ENCODE measurements at regions not wholly inside any gene's neighbourhood (a gene's known extent, or its start where the extent isn't known, plus 50 kb on each side); places are given as distances from the start of the nearest gene placed in this dataset.

DNA sequence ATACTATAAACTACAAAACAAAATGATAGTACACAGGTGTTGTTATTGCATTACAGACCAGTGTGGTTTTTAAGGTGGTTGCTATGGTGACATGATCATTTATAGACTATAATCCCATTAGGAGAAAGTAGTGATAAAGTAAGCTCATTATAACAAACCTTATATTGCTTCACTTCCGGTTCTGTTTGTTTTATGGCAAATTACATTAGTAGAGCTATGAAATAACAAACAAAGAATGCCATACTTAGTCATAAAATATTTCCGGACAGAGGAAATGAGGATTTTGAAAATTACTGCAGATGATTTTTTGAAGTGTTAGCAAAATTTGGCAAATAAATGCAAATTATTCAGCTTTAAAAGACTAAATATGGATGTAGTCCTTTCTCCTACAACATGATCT, 640.4 kb upstream of the ARPP21 start (continued):
- TF ChIP-seq, protein P1, sequence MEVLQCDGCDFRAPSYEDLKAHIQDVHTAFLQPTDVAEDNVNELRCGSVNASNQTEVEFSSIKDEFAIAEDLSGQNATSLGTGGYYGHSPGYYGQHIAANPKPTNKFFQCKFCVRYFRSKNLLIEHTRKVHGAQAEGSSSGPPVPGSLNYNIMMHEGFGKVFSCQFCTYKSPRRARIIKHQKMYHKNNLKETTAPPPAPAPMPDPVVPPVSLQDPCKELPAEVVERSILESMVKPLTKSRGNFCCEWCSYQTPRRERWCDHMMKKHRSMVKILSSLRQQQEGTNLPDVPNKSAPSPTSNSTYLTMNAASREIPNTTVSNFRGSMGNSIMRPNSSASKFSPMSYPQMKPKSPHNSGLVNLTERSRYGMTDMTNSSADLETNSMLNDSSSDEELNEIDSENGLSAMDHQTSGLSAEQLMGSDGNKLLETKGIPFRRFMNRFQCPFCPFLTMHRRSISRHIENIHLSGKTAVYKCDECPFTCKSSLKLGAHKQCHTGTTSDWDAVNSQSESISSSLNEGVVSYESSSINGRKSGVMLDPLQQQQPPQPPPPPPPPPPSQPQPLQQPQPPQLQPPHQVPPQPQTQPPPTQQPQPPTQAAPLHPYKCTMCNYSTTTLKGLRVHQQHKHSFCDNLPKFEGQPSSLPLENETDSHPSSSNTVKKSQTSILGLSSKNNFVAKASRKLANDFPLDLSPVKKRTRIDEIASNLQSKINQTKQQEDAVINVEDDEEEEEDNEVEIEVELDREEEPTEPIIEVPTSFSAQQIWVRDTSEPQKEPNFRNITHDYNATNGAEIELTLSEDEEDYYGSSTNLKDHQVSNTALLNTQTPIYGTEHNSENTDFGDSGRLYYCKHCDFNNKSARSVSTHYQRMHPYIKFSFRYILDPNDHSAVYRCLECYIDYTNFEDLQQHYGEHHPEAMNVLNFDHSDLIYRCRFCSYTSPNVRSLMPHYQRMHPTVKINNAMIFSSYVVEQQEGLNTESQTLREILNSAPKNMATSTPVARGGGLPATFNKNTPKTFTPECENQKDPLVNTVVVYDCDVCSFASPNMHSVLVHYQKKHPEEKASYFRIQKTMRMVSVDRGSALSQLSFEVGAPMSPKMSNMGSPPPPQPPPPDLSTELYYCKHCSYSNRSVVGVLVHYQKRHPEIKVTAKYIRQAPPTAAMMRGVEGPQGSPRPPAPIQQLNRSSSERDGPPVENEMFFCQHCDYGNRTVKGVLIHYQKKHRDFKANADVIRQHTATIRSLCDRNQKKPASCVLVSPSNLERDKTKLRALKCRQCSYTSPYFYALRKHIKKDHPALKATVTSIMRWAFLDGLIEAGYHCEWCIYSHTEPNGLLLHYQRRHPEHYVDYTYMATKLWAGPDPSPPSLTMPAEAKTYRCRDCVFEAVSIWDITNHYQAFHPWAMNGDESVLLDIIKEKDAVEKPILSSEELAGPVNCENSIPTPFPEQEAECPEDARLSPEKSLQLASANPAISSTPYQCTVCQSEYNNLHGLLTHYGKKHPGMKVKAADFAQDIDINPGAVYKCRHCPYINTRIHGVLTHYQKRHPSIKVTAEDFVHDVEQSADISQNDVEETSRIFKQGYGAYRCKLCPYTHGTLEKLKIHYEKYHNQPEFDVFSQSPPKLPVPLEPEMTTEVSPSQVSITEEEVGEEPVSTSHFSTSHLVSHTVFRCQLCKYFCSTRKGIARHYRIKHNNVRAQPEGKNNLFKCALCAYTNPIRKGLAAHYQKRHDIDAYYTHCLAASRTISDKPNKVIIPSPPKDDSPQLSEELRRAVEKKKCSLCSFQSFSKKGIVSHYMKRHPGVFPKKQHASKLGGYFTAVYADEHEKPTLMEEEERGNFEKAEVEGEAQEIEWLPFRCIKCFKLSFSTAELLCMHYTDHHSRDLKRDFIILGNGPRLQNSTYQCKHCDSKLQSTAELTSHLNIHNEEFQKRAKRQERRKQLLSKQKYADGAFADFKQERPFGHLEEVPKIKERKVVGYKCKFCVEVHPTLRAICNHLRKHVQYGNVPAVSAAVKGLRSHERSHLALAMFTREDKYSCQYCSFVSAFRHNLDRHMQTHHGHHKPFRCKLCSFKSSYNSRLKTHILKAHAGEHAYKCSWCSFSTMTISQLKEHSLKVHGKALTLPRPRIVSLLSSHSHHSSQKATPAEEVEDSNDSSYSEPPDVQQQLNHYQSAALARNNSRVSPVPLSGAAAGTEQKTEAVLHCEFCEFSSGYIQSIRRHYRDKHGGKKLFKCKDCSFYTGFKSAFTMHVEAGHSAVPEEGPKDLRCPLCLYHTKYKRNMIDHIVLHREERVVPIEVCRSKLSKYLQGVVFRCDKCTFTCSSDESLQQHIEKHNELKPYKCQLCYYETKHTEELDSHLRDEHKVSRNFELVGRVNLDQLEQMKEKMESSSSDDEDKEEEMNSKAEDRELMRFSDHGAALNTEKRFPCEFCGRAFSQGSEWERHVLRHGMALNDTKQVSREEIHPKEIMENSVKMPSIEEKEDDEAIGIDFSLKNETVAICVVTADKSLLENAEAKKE (CRISPR knock-in tag; IDR thresholded peaks at IDR 0.05), result no peak

DNA sequence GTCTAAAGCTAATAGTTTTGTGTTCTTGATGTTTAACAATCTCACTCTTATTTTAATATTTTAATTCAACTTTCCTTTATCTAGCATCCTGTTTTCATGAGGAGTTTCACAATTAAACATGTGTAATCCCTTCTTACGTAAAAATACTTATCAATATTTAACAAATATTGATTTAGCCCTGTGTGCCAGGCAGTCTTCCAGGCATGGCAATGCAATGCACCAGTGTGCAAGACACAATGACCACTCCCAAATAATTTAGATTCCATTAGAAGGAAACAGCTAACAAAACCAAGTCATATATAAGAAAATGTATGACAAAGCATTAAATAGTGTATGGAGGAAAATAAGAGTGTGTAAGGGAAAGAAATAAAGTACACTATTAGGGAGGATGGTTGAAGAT, 627.1 kb upstream of the ARPP21 start:
- Histone ChIP-seq H3K4me2 (no peak overlapping the region), H3F3A (replicated peaks; ENCODE audit: low read depth) (no peaks in the 10 kb centered on the region), H3K79me2 (replicated peaks; ENCODE audit: insufficient read depth) (no peaks in the 10 kb centered on the region), H2AFZ (no peak overlapping the region), H3K4me3 (no peak overlapping the region), H3K4me1 (ENCODE audit: insufficient read depth) (no peaks in the 10 kb centered on the region), H3K9me2 (ENCODE audit: insufficient read depth) (no peaks in the 10 kb centered on the region), H3K27ac (ENCODE audit: low read depth) (no peak overlapping the region), H3K27me3 (ENCODE audit: insufficient read depth) (no peaks in the 10 kb centered on the region), H3K36me3 (ENCODE audit: insufficient read depth) (no peaks in the 10 kb centered on the region), H4K20me1 (replicated peaks; ENCODE audit: insufficient read depth) (no peaks in the 10 kb centered on the region)
- H3K4me3 Mint-ChIP-seq, result no peak overlapping the region
- no peak for DNase-seq (ENCODE audit: low spot score)
- no peak for ATAC-seq
- no peaks in the 10 kb centered on the region for H3K9me3 Mint-ChIP-seq
- H3K36me3 Mint-ChIP-seq (ENCODE audit: low read depth), result no peaks in the 10 kb centered on the region
- no peaks in the 10 kb centered on the region for H3K27me3 Mint-ChIP-seq (ENCODE audit: insufficient read depth, low read depth, poor library complexity)
- no peaks in the 10 kb centered on the region for H3K4me1 Mint-ChIP-seq
- no peak overlapping the region for H3K27ac Mint-ChIP-seq
- no peak for TF ChIP-seq STAT1 (IDR thresholded peaks at IDR 0.05; ENCODE audit: unreplicated experiment)
- TF ChIP-seq POLR2AphosphoS5 (IDR thresholded peaks at IDR 0.05; ENCODE audit: low read depth), result no peak
- TF ChIP-seq ZNF114 (CRISPR knock-in tag; IDR thresholded peaks at IDR 0.05), result no peak
- no peak for TF ChIP-seq NANOG (IDR thresholded peaks at IDR 0.05; ENCODE audit: borderline replicate concordance)
- TF ChIP-seq EZH2phosphoT487 (IDR thresholded peaks at IDR 0.05; ENCODE audit: unreplicated experiment), result no peak
- TF ChIP-seq, protein P2, sequence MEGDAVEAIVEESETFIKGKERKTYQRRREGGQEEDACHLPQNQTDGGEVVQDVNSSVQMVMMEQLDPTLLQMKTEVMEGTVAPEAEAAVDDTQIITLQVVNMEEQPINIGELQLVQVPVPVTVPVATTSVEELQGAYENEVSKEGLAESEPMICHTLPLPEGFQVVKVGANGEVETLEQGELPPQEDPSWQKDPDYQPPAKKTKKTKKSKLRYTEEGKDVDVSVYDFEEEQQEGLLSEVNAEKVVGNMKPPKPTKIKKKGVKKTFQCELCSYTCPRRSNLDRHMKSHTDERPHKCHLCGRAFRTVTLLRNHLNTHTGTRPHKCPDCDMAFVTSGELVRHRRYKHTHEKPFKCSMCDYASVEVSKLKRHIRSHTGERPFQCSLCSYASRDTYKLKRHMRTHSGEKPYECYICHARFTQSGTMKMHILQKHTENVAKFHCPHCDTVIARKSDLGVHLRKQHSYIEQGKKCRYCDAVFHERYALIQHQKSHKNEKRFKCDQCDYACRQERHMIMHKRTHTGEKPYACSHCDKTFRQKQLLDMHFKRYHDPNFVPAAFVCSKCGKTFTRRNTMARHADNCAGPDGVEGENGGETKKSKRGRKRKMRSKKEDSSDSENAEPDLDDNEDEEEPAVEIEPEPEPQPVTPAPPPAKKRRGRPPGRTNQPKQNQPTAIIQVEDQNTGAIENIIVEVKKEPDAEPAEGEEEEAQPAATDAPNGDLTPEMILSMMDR (conservative IDR thresholded peaks at IDR 0.05; ENCODE audit: low read depth in 2 of 2), result no peak
- TF ChIP-seq, protein P1 (CRISPR knock-in tag; IDR thresholded peaks at IDR 0.05), result no peak
- no peak for TF ChIP-seq ZNF331 (CRISPR knock-in tag; IDR thresholded peaks at IDR 0.05; ENCODE audit: low read depth)
- TF ChIP-seq CREB1 (CRISPR knock-in tag; IDR thresholded peaks at IDR 0.05; ENCODE audit: low read depth), result no peak

Data from GM23338 (cell line).